DOHH2 (cell line): ENCODE measurements at regions not wholly inside any gene's neighbourhood (a gene's known extent, or its start where the extent isn't known, plus 50 kb on each side); places are given as distances from the start of the nearest gene placed in this dataset.

ENCODE experiments used
- CTCF ChIP-seq: fragments of 200-600 bp; sonication (generic); IDR thresholded peaks from one replicate; pipeline ENCODE4 v1.5.1; 2014; ENCODE audit warnings: antibody characterized with exemption, mild to moderate bottlenecking, low read depth, low read length; ENCODE audit not compliant: poor library complexity, severe bottlenecking
- EZH2phosphoT487 ChIP-seq: fragments of 200-600 bp; sonication (generic); IDR thresholded peaks from 2 replicates; pipeline ENCODE4 v1.6.1; 2017; ENCODE audit warnings: borderline replicate concordance, mild to moderate bottlenecking, antibody characterized with exemption, low read length, moderate library complexity, mixed read lengths

- TF ChIP-seq CTCF (no peak), EZH2phosphoT487 (no peak)
These were observed 250.1 kb upstream of the SATB1 start for GRCh38 chr3:18675197-18675596.
